SU-DHL-6 (cell line): ENCODE measurements at regions not wholly inside any gene's neighbourhood (a gene's known extent, or its start where the extent isn't known, plus 50 kb on each side); places are given as distances from the start of the nearest gene placed in this dataset.

Experiments
- EZH2phosphoT487 ChIP-seq: fragments of 200-600 bp; sonication (generic), shearing (Covaris generic); conservative IDR thresholded peaks from 2 replicates; pipeline ENCODE4 v1.6.1; 2018; ENCODE audit warnings: mild to moderate bottlenecking, antibody characterized with exemption, low read length, moderate library complexity, mixed read lengths
- TF ChIP-seq, protein P1 (sequence below): fragments of 200-600 bp; sonication (generic); IDR thresholded peaks from one replicate; pipeline ENCODE4 v1.5.1; 2017; ENCODE audit warnings: antibody characterized with exemption, mild to moderate bottlenecking, low read length, moderate library complexity; ENCODE audit not compliant: insufficient read depth, poor library complexity, severe bottlenecking

DNA sequence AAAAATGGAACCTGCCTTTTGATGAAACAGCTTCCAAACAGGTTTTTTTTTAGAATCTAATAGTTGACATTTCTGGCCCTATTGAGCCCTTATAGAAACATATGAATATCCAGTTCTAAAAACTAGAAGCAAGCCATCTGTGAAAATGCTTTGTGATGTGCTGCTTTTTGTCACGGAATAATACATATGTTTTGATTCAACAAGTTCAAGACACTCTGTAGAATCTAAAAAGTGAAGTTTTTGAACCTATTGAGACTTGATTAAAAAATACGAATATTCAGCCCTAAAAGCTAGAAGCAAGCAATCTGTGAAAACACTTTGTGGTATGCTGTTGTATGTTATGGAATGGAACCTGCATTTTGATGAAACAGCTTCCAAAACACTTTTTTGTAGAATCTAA is 106.7 kb upstream of the VPREB1 start:
- TF ChIP-seq, protein P1, sequence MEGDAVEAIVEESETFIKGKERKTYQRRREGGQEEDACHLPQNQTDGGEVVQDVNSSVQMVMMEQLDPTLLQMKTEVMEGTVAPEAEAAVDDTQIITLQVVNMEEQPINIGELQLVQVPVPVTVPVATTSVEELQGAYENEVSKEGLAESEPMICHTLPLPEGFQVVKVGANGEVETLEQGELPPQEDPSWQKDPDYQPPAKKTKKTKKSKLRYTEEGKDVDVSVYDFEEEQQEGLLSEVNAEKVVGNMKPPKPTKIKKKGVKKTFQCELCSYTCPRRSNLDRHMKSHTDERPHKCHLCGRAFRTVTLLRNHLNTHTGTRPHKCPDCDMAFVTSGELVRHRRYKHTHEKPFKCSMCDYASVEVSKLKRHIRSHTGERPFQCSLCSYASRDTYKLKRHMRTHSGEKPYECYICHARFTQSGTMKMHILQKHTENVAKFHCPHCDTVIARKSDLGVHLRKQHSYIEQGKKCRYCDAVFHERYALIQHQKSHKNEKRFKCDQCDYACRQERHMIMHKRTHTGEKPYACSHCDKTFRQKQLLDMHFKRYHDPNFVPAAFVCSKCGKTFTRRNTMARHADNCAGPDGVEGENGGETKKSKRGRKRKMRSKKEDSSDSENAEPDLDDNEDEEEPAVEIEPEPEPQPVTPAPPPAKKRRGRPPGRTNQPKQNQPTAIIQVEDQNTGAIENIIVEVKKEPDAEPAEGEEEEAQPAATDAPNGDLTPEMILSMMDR: no peak
- no peak for TF ChIP-seq EZH2phosphoT487
